ENCODE measurements at regions not wholly inside any gene's neighbourhood (a gene's known extent, or its start where the extent isn't known, plus 50 kb on each side); places are given as distances from the start of the nearest gene placed in this dataset.
"Not testable (repeated sequence)": the region's sequence is repeated elsewhere in the genome, so short reads cannot be mapped to it uniquely, and the experiment has no call there.

- not testable (repeated sequence) for TF ChIP-seq REST (IDR thresholded peaks at IDR 0.05; ENCODE audit: insufficient replicate concordance, low read depth); CTCF (IDR thresholded peaks at IDR 0.05; ENCODE audit: insufficient read depth, low read length); POLR2AphosphoS5 (IDR thresholded peaks at IDR 0.05; ENCODE audit: low read depth)
These were observed 157.5 kb downstream of the LEPR start for GRCh38 chr1:65577982-65578381.

Data from HL-60 (cell line).